Liver (tissue), 8 donors: ENCODE measurements at regions not wholly inside any gene's neighbourhood (a gene's known extent, or its start where the extent isn't known, plus 50 kb on each side); places are given as distances from the start of the nearest gene placed in this dataset.

Experiments
- DNase-seq: peaks from one replicate; pipeline ENCODE4 v3.0.0-alpha.2; 2017; ENCODE audit warnings: low spot score
- H3K27ac ChIP-seq, 2 donors: one replicate each; pipeline ENCODE4 v1.7.0; 2013; ENCODE audit warnings: inconsistent platforms in 2 of 2, low read length in 2 of 2, control low read depth in 1 of 2, low read depth in 1 of 2, mild to moderate bottlenecking in 1 of 2
- H3K27me3 ChIP-seq, 4 donors: one replicate each; pipeline versions ENCODE4 v1.6.1 to v1.7.0; 2013; ENCODE audit warnings: low read length in 3 of 4, inconsistent platforms in 1 of 4, mild to moderate bottlenecking in 1 of 4, moderate library complexity in 1 of 4; ENCODE audit not compliant: control insufficient read depth in 4 of 4, insufficient read depth in 4 of 4
- H3K36me3 ChIP-seq, 4 donors: one replicate each; pipeline versions ENCODE4 v1.6.1 to v1.7.0; 2013; ENCODE audit warnings: low read length in 3 of 4, mild to moderate bottlenecking in 3 of 4, low read depth in 1 of 4, moderate library complexity in 1 of 4; ENCODE audit not compliant: control insufficient read depth in 4 of 4, insufficient read depth in 3 of 4
- H3K4me1 ChIP-seq, 4 donors: one replicate each; pipeline versions ENCODE4 v1.6.1 to v1.7.0; 2013; ENCODE audit warnings: low read length in 3 of 4, mild to moderate bottlenecking in 3 of 4, moderate library complexity in 1 of 4; ENCODE audit not compliant: control insufficient read depth in 4 of 4, insufficient read depth in 4 of 4
- H3K4me3 ChIP-seq, 3 donors: one replicate each; pipeline versions ENCODE4 v1.6.1 to v1.7.0; 2013; ENCODE audit warnings: low read length in 3 of 3, control low read depth in 1 of 3, low read depth in 1 of 3, mild to moderate bottlenecking in 1 of 3
- H3K9ac ChIP-seq, 2 donors: one replicate each; pipeline ENCODE4 v1.7.0; 2013; ENCODE audit warnings: low read length in 2 of 2, mild to moderate bottlenecking in 2 of 2, moderate library complexity in 2 of 2, control low read depth in 1 of 2, low read depth in 1 of 2
- H3K9me3 ChIP-seq, 4 donors: one replicate each; pipeline versions ENCODE4 v1.6.1 to v1.7.0; 2013; ENCODE audit warnings: low read length in 3 of 4; ENCODE audit not compliant: control insufficient read depth in 4 of 4
- ATF3 ChIP-seq: IDR thresholded peaks from 2 replicates; pipeline ENCODE4 v1.6.1; 2016; ENCODE audit warnings: antibody characterized with exemption
- CTCF ChIP-seq: fragments of 150-350 bp; IDR thresholded peaks from 2 replicates; pipeline ENCODE4 v1.5.1; 2017; ENCODE audit warnings: improper control_type of control experiment, low read depth, low read length; ENCODE audit not compliant: missing input control
- EGR1 ChIP-seq, 2 donors: IDR thresholded peaks; 2 replicates each; pipeline ENCODE4 v1.6.1; 2016 to 2018; ENCODE audit warnings: antibody characterized with exemption in 2 of 2, low read depth in 2 of 2
- FOXA1 ChIP-seq: IDR thresholded peaks from 2 replicates; pipeline ENCODE4 v1.6.1; 2016; ENCODE audit warnings: antibody characterized with exemption
- FOXA2 ChIP-seq: IDR thresholded peaks from 2 replicates; pipeline ENCODE4 v1.6.1; 2016; ENCODE audit warnings: antibody characterized with exemption
- GABPA ChIP-seq, 2 donors: IDR thresholded peaks in 1 of 2; conservative IDR thresholded peaks in 1 of 2; 2 replicates each; pipeline ENCODE4 v1.6.1; 2016; ENCODE audit warnings: antibody characterized with exemption in 2 of 2, mild to moderate bottlenecking in 1 of 2, moderate library complexity in 1 of 2
- HNF4A ChIP-seq, 2 donors: conservative IDR thresholded peaks; 2 replicates each; pipeline ENCODE4 v1.6.1; 2016; ENCODE audit warnings: antibody characterized with exemption in 2 of 2, mild to moderate bottlenecking in 2 of 2
- HNF4G ChIP-seq: IDR thresholded peaks from 2 replicates; pipeline ENCODE4 v1.6.1; 2016; ENCODE audit warnings: antibody characterized with exemption
- JUND ChIP-seq, 2 donors: IDR thresholded peaks; 2 replicates each; pipeline ENCODE4 v1.6.1; 2016; ENCODE audit warnings: antibody characterized with exemption in 2 of 2
- MAX ChIP-seq: IDR thresholded peaks from 2 replicates; pipeline ENCODE4 v1.6.1; 2016; ENCODE audit warnings: antibody characterized with exemption
- RAD21 ChIP-seq, 2 donors: IDR thresholded peaks; 2 replicates each; pipeline ENCODE4 v1.6.1; 2016; ENCODE audit warnings: antibody characterized with exemption in 2 of 2, mild to moderate bottlenecking in 2 of 2
- REST ChIP-seq: IDR thresholded peaks from 2 replicates; pipeline ENCODE4 v1.6.1; 2016; ENCODE audit warnings: antibody characterized with exemption, mild to moderate bottlenecking
- RXRA ChIP-seq, 2 donors: IDR thresholded peaks; 2 replicates each; pipeline ENCODE4 v1.6.1; 2017 to 2018; ENCODE audit warnings: antibody characterized with exemption in 2 of 2, mild to moderate bottlenecking in 1 of 2
- SP1 ChIP-seq: IDR thresholded peaks from 2 replicates; pipeline ENCODE4 v1.6.1; 2018; ENCODE audit warnings: antibody characterized with exemption, mild to moderate bottlenecking
- TAF1 ChIP-seq: conservative IDR thresholded peaks from 2 replicates; pipeline ENCODE4 v1.6.1; 2016; ENCODE audit warnings: antibody characterized with exemption, mild to moderate bottlenecking
- YY1 ChIP-seq: IDR thresholded peaks from 2 replicates; pipeline ENCODE4 v1.6.1; 2016; ENCODE audit warnings: antibody characterized with exemption, mild to moderate bottlenecking
- ZBTB33 ChIP-seq: IDR thresholded peaks from 2 replicates; pipeline ENCODE4 v1.6.1; 2016; ENCODE audit warnings: antibody characterized with exemption
- WGBS: extraction: QIAGEN DNeasy Blood & Tissue Kit; methylation state at CpG from one replicate; pipeline ENCODE4 v1.1.7; 2013; 5-methylcytosine and 5-hydroxymethylcytosine counted together
- donor health status: healthy.
- donor health status: healthy.
- donor health status: healthy.
- donor health status: healthy.
- donor health status: healthy.

- TF ChIP-seq RAD21 (IDR thresholded peaks at IDR 0.05) (no peak), ZBTB33 (no peak), REST (no peak), TAF1 (no peak), YY1 (no peak), RXRA (IDR thresholded peaks at IDR 0.05) (no peak), GABPA (IDR thresholded peaks at IDR 0.05 in 1 of 2, conservative IDR thresholded peaks at IDR 0.05 in 1 of 2) (no peak), EGR1 (IDR thresholded peaks at IDR 0.05; ENCODE audit: low read depth in 2 of 2) (no peak), CTCF (no peak), FOXA2 (no peak), FOXA1 (no peak), MAX (no peak), HNF4A (conservative IDR thresholded peaks at IDR 0.05) (no peak), ATF3 (no peak)
- Histone ChIP-seq H3K9me3 (no peaks in the 10 kb centered on the region), H3K9ac (no peak overlapping the region), H3K36me3 (no peaks in the 10 kb centered on the region), H3K4me1 (no peaks in the 10 kb centered on the region), H3K4me3 (no peak overlapping the region), H3K27ac (no peak overlapping the region), H3K27me3 (peaks cover 0 to 2% (median 0%) of the 10 kb centered on the region in 4 donors)
- 76% methylated on average over 1 of the region's 1 CpG for WGBS
- DNase-seq, result no peak
Observed at GRCh38 chr13:28576067-28576466, 81.1 kb upstream of the FLT1 start.

GRCh38 chr13:28575200-28575599 lies 80.3 kb upstream of the FLT1 start:
- no peaks in the 10 kb centered on the region for H3K4me1 ChIP-seq
- H3K36me3 ChIP-seq, result no peaks in the 10 kb centered on the region
- 60% methylated on average over 8 of the region's 8 CpGs for WGBS
- H3K9ac ChIP-seq, result no peak overlapping the region
- H3K9me3 ChIP-seq, result no peaks in the 10 kb centered on the region
- DNase-seq, result no peak
- no peak for TF ChIP-seq JUND (IDR thresholded peaks at IDR 0.05)
- no peak for TF ChIP-seq SP1
- no peak for TF ChIP-seq TAF1
- no peak for TF ChIP-seq EGR1 (IDR thresholded peaks at IDR 0.05; ENCODE audit: low read depth in 2 of 2)
- no peak for TF ChIP-seq GABPA (IDR thresholded peaks at IDR 0.05 in 1 of 2, conservative IDR thresholded peaks at IDR 0.05 in 1 of 2)
- TF ChIP-seq HNF4G, result no peak
- no peak for TF ChIP-seq FOXA1
- TF ChIP-seq MAX, result no peak
- no peak for TF ChIP-seq ATF3
- TF ChIP-seq HNF4A (conservative IDR thresholded peaks at IDR 0.05), result no peak
- no peak overlapping the region for H3K4me3 ChIP-seq
- H3K27me3 ChIP-seq, result peaks cover 0 to 2% (median 0%) of the 10 kb centered on the region in 4 donors
- no peak overlapping the region for H3K27ac ChIP-seq
